Mesendoderm (in vitro differentiated cells): ENCODE measurements at regions not wholly inside any gene's neighbourhood (a gene's known extent, or its start where the extent isn't known, plus 50 kb on each side); places are given as distances from the start of the nearest gene placed in this dataset.

Source experiments
- DNase-seq: peaks from one replicate; pipeline ENCODE4 v3.0.0; 2013
- H2AK5ac ChIP-seq: 2 replicates; pipeline ENCODE4 v1.6.1; 2013; ENCODE audit warnings: low read length, inconsistent platforms
- H2BK120ac ChIP-seq: 2 replicates; pipeline ENCODE4 v1.6.1; 2013; ENCODE audit warnings: low read depth, mild to moderate bottlenecking, low read length, moderate library complexity, mixed read lengths
- H2BK15ac ChIP-seq: replicated peaks from 2 replicates; pipeline ENCODE4 v1.6.1; 2013; ENCODE audit warnings: low read depth, mild to moderate bottlenecking, moderate library complexity
- H2BK5ac ChIP-seq: 2 replicates; pipeline ENCODE4 v1.6.1; 2013; ENCODE audit warnings: low read length, inconsistent platforms
- H3K18ac ChIP-seq: 2 replicates; pipeline ENCODE4 v1.6.1; 2013; ENCODE audit warnings: mild to moderate bottlenecking, low read length, mixed read lengths
- H3K23ac ChIP-seq: one replicate; pipeline ENCODE4 v1.6.1; 2013; ENCODE audit warnings: low read length
- H3K27ac ChIP-seq: 2 replicates; pipeline ENCODE4 v1.5.1; 2013; ENCODE audit warnings: low read depth, mild to moderate bottlenecking, inconsistent platforms, low read length, moderate library complexity
- H3K27me3 ChIP-seq: 2 replicates; pipeline ENCODE4 v1.6.1; 2013; ENCODE audit warnings: low read length, control low read depth, mild to moderate bottlenecking, inconsistent platforms; ENCODE audit not compliant: insufficient read depth, poor library complexity
- H3K36me3 ChIP-seq: 2 replicates; pipeline ENCODE4 v1.6.1; 2013; ENCODE audit warnings: low read length, inconsistent platforms; ENCODE audit not compliant: control insufficient read depth, insufficient read depth
- H3K4ac ChIP-seq: one replicate; pipeline ENCODE4 v1.6.1; 2013; ENCODE audit warnings: low read depth, mild to moderate bottlenecking, low read length, moderate library complexity
- H3K4me1 ChIP-seq: 2 replicates; pipeline ENCODE4 v1.6.1; 2013; ENCODE audit warnings: low read depth, low read length, inconsistent platforms; ENCODE audit not compliant: control insufficient read depth
- H3K4me2 ChIP-seq: 2 replicates; pipeline ENCODE4 v1.6.1; 2013; ENCODE audit warnings: low read length
- H3K4me3 ChIP-seq: 2 replicates; pipeline ENCODE4 v1.5.1; 2013; ENCODE audit warnings: mild to moderate bottlenecking, low read length
- H3K56ac ChIP-seq: one replicate; pipeline ENCODE4 v1.6.1; 2013; ENCODE audit warnings: low read length
- H3K79me1 ChIP-seq: 2 replicates; pipeline ENCODE4 v1.6.1; 2013; ENCODE audit warnings: low read length, inconsistent platforms
- H3K79me2 ChIP-seq: 2 replicates; pipeline ENCODE4 v1.6.1; 2013; ENCODE audit warnings: mild to moderate bottlenecking, low read length; ENCODE audit not compliant: control insufficient read depth, insufficient read depth
- H3K9ac ChIP-seq: 2 replicates; pipeline ENCODE4 v1.6.1; 2013; ENCODE audit warnings: low read length, inconsistent platforms
- H4K5ac ChIP-seq: one replicate; pipeline ENCODE4 v1.6.1; 2013; ENCODE audit warnings: low read length
- H4K8ac ChIP-seq: one replicate; pipeline ENCODE4 v1.6.1; 2013; ENCODE audit warnings: low read depth, mild to moderate bottlenecking, control low read depth, low read length, moderate library complexity
- WGBS: extraction: QIAGEN DNeasy Blood & Tissue Kit; methylation state at CpG from one replicate; pipeline ENCODE4 v1.1.7; 2013; ENCODE audit warnings: low lambda C conversion rate, missing lambda C conversion rate; ENCODE audit not compliant: insufficient coverage; ENCODE audit errors: extremely low coverage; 5-methylcytosine and 5-hydroxymethylcytosine counted together

GRCh38 chr3:69567023-69567709 is 172.1 kb upstream of the MITF start:
- no peak overlapping the region for H4K8ac ChIP-seq
- no CpG with 5 or more reads among the region's 4 CpGs for WGBS
- H2BK5ac ChIP-seq = no peak overlapping the region
- H3K27ac ChIP-seq = no peak overlapping the region
- H2BK120ac ChIP-seq = no peak overlapping the region
- no peak overlapping the region for H3K56ac ChIP-seq
- H3K79me1 ChIP-seq = no peaks in the 10 kb centered on the region
- no peak for DNase-seq
- no peak overlapping the region for H2BK15ac ChIP-seq
- H3K27me3 ChIP-seq = no peaks in the 10 kb centered on the region
- H3K4me2 ChIP-seq = no peak overlapping the region
- H3K36me3 ChIP-seq = no peaks in the 10 kb centered on the region
- H3K4ac ChIP-seq = no peak overlapping the region
- H4K5ac ChIP-seq = no peak overlapping the region
- H3K23ac ChIP-seq = no peak overlapping the region
- H3K18ac ChIP-seq = no peak overlapping the region
- no peak overlapping the region for H3K4me3 ChIP-seq
- H3K4me1 ChIP-seq = no peaks in the 10 kb centered on the region
- no peak overlapping the region for H3K9ac ChIP-seq
- no peak overlapping the region for H2AK5ac ChIP-seq
- H3K79me2 ChIP-seq = no peaks in the 10 kb centered on the region

- H3K9ac ChIP-seq = no peak overlapping the region
- no peaks in the 10 kb centered on the region for H3K79me2 ChIP-seq
- H4K8ac ChIP-seq = no peak overlapping the region
- no peak overlapping the region for H3K23ac ChIP-seq
- no peaks in the 10 kb centered on the region for H3K79me1 ChIP-seq
- no peak overlapping the region for H3K4me3 ChIP-seq
- no peak overlapping the region for H3K4ac ChIP-seq
- WGBS = no CpG with 5 or more reads among the region's 4 CpGs
- H3K56ac ChIP-seq = no peak overlapping the region
- H3K27ac ChIP-seq = no peak overlapping the region
- no peak overlapping the region for H3K18ac ChIP-seq
- H3K27me3 ChIP-seq = no peaks in the 10 kb centered on the region
- H3K36me3 ChIP-seq = no peaks in the 10 kb centered on the region
- no peak overlapping the region for H4K5ac ChIP-seq
- no peaks in the 10 kb centered on the region for H3K4me1 ChIP-seq
- H2BK15ac ChIP-seq = no peak overlapping the region
- no peak overlapping the region for H2BK5ac ChIP-seq
- no peak overlapping the region for H2AK5ac ChIP-seq
- H3K4me2 ChIP-seq = no peak overlapping the region
- no peak for DNase-seq
- H2BK120ac ChIP-seq = no peak overlapping the region
These were observed 173.0 kb upstream of the MITF start for GRCh38 chr3:69566275-69566674.

- WGBS = no CpG with 5 or more reads among the region's 4 CpGs
These were observed 173.9 kb upstream of the MITF start for GRCh38 chr3:69565316-69565715.

GRCh38 chr3:69563981-69564380 is 175.3 kb upstream of the MITF start:
- Histone ChIP-seq H2BK5ac (no peak overlapping the region), H4K8ac (no peak overlapping the region), H3K36me3 (no peaks in the 10 kb centered on the region), H3K23ac (no peak overlapping the region), H3K4me1 (no peaks in the 10 kb centered on the region), H3K27me3 (no peaks in the 10 kb centered on the region), H3K79me1 (no peaks in the 10 kb centered on the region), H2BK120ac (no peak overlapping the region), H3K79me2 (no peaks in the 10 kb centered on the region), H3K4me3 (no peak overlapping the region), H3K56ac (no peak overlapping the region), H2AK5ac (no peak overlapping the region), H2BK15ac (no peak overlapping the region), H3K27ac (no peak overlapping the region), H3K4ac (no peak overlapping the region), H4K5ac (no peak overlapping the region), H3K18ac (no peak overlapping the region), H3K4me2 (no peak overlapping the region), H3K9ac (no peak overlapping the region)
- DNase-seq = no peak
- no CpG with 5 or more reads among the region's 5 CpGs for WGBS

More at GRCh38 chr3:69565316-69565715, 173.9 kb upstream of the MITF start:
- no peak overlapping the region for H3K27ac ChIP-seq
- no peak overlapping the region for H3K56ac ChIP-seq
- H2BK5ac ChIP-seq = no peak overlapping the region
- H3K4me2 ChIP-seq = no peak overlapping the region
- no peak overlapping the region for H3K9ac ChIP-seq
- no peaks in the 10 kb centered on the region for H3K79me1 ChIP-seq
- no peak overlapping the region for H2BK15ac ChIP-seq
- H3K36me3 ChIP-seq = no peaks in the 10 kb centered on the region
- no peak overlapping the region for H3K18ac ChIP-seq
- H3K79me2 ChIP-seq = no peaks in the 10 kb centered on the region
- no peaks in the 10 kb centered on the region for H3K4me1 ChIP-seq
- no peak overlapping the region for H3K4ac ChIP-seq
- H2BK120ac ChIP-seq = no peak overlapping the region
- no peaks in the 10 kb centered on the region for H3K27me3 ChIP-seq
- DNase-seq = no peak
- H4K5ac ChIP-seq = no peak overlapping the region
- H2AK5ac ChIP-seq = no peak overlapping the region
- no peak overlapping the region for H4K8ac ChIP-seq
- H3K4me3 ChIP-seq = no peak overlapping the region
- no peak overlapping the region for H3K23ac ChIP-seq

- Histone ChIP-seq H3K4me3 (no peak overlapping the region), H3K18ac (no peak overlapping the region), H3K23ac (no peak overlapping the region), H3K36me3 (no peaks in the 10 kb centered on the region), H2BK120ac (no peak overlapping the region), H3K4me1 (no peaks in the 10 kb centered on the region), H2AK5ac (no peak overlapping the region), H2BK5ac (no peak overlapping the region), H3K4ac (no peak overlapping the region), H3K9ac (no peak overlapping the region), H3K27ac (no peak overlapping the region), H3K27me3 (no peaks in the 10 kb centered on the region), H4K8ac (no peak overlapping the region), H3K56ac (no peak overlapping the region), H3K4me2 (no peak overlapping the region), H3K79me2 (no peaks in the 10 kb centered on the region), H4K5ac (no peak overlapping the region), H3K79me1 (no peaks in the 10 kb centered on the region), H2BK15ac (no peak overlapping the region)
- no CpG with 5 or more reads among the region's 3 CpGs for WGBS
- DNase-seq = no peak
These were observed 176.1 kb upstream of the MITF start for GRCh38 chr3:69563151-69563550.

- Histone ChIP-seq H2BK120ac (no peak overlapping the region), H3K4me1 (no peaks in the 10 kb centered on the region), H2AK5ac (no peak overlapping the region), H3K4me3 (no peak overlapping the region), H3K9ac (no peak overlapping the region), H3K23ac (no peak overlapping the region), H3K4me2 (no peak overlapping the region), H3K27ac (no peak overlapping the region), H2BK5ac (no peak overlapping the region), H3K27me3 (no peaks in the 10 kb centered on the region), H2BK15ac (no peak overlapping the region), H3K4ac (no peak overlapping the region), H3K79me2 (no peaks in the 10 kb centered on the region), H3K56ac (no peak overlapping the region), H3K18ac (no peak overlapping the region), H3K36me3 (no peaks in the 10 kb centered on the region), H4K5ac (no peak overlapping the region), H4K8ac (no peak overlapping the region), H3K79me1 (no peaks in the 10 kb centered on the region)
- no CpG with 5 or more reads among the region's 4 CpGs for WGBS
- DNase-seq = no peak
These were observed 176.1 kb upstream of the FRMD4B start for GRCh38 chr3:69562020-69562419.
